ENCODE measurements at regions not wholly inside any gene's neighbourhood (a gene's known extent, or its start where the extent isn't known, plus 50 kb on each side); places are given as distances from the start of the nearest gene placed in this dataset.

GRCh38 chr10:23530079-23530478 lies 91.2 kb downstream of the OTUD1 start:
- Histone ChIP-seq H3K27ac (no peak overlapping the region), H3K36me3 (no peaks in the 10 kb centered on the region), H3K9me3 (no peaks in the 10 kb centered on the region), H3K4me3 (no peak overlapping the region), H3K4me1 (no peaks in the 10 kb centered on the region), H3K27me3 (no peaks in the 10 kb centered on the region)
- intact Hi-C loops (cut with DNase I; ENCODE audit: low total_unique reads): no loop called here
- DNase-seq (ENCODE audit: low spot score in 2 of 2): no peak
- TF ChIP-seq POLR2A (IDR thresholded peaks at IDR 0.05): no peak
- TF ChIP-seq POLR2AphosphoS5 (IDR thresholded peaks at IDR 0.05): no peak
- no peak for TF ChIP-seq CTCF (IDR thresholded peaks at IDR 0.05)

GRCh38 chr10:23533212-23533611 lies 94.3 kb downstream of the OTUD1 start:
- Histone ChIP-seq H3K4me3 (no peak overlapping the region), H3K9me3 (no peaks in the 10 kb centered on the region), H3K36me3 (no peaks in the 10 kb centered on the region), H3K27me3 (no peaks in the 10 kb centered on the region), H3K27ac (no peak overlapping the region), H3K4me1 (no peaks in the 10 kb centered on the region)
- TF ChIP-seq CTCF (IDR thresholded peaks at IDR 0.05): no peak
- TF ChIP-seq POLR2AphosphoS5 (IDR thresholded peaks at IDR 0.05): no peak
- no peak for TF ChIP-seq POLR2A (IDR thresholded peaks at IDR 0.05)
- intact Hi-C loops (cut with DNase I; ENCODE audit: low total_unique reads): loop anchor here (2.0 kb wide), 1 partner anchor 72 kb away; no protein-coding TSS in a partner anchor
- DNase-seq (ENCODE audit: low spot score in 2 of 2): no peak

GRCh38 chr10:23534326-23534725 lies 95.5 kb downstream of the OTUD1 start:
- no peak overlapping the region for H3K4me3 ChIP-seq
- H3K36me3 ChIP-seq: no peaks in the 10 kb centered on the region

GRCh38 chr10:23534761-23535160 lies 95.9 kb downstream of the OTUD1 start:
- no peak for TF ChIP-seq CTCF (IDR thresholded peaks at IDR 0.05)
- no peak for TF ChIP-seq POLR2AphosphoS5 (IDR thresholded peaks at IDR 0.05)
- TF ChIP-seq POLR2A (IDR thresholded peaks at IDR 0.05): no peak
- Histone ChIP-seq H3K9me3 (no peaks in the 10 kb centered on the region), H3K4me1 (no peaks in the 10 kb centered on the region), H3K4me3 (no peak overlapping the region), H3K27ac (no peak overlapping the region), H3K27me3 (no peaks in the 10 kb centered on the region), H3K36me3 (no peaks in the 10 kb centered on the region)
- DNase-seq (ENCODE audit: low spot score in 2 of 2): no peak
- intact Hi-C loops (cut with DNase I; ENCODE audit: low total_unique reads): no loop called here

More at GRCh38 chr10:23534326-23534725, 95.5 kb downstream of the OTUD1 start:
- no peaks in the 10 kb centered on the region for H3K4me1 ChIP-seq
- DNase-seq (ENCODE audit: low spot score in 2 of 2): no peak
- no peak for TF ChIP-seq POLR2AphosphoS5 (IDR thresholded peaks at IDR 0.05)
- TF ChIP-seq CTCF (IDR thresholded peaks at IDR 0.05): no peak
- no peak for TF ChIP-seq POLR2A (IDR thresholded peaks at IDR 0.05)
- intact Hi-C loops (cut with DNase I; ENCODE audit: low total_unique reads): no loop called here
- no peaks in the 10 kb centered on the region for H3K9me3 ChIP-seq
- no peak overlapping the region for H3K27ac ChIP-seq
- H3K27me3 ChIP-seq: no peaks in the 10 kb centered on the region

- TF ChIP-seq POLR2AphosphoS5 (IDR thresholded peaks at IDR 0.05) (no peak), CTCF (IDR thresholded peaks at IDR 0.05) (no peak), POLR2A (IDR thresholded peaks at IDR 0.05) (no peak)
- intact Hi-C loops (cut with DNase I; ENCODE audit: low total_unique reads): no loop called here
- no peaks in the 10 kb centered on the region for H3K36me3 ChIP-seq
- no peak overlapping the region for H3K4me3 ChIP-seq
- H3K27me3 ChIP-seq: no peaks in the 10 kb centered on the region
- no peaks in the 10 kb centered on the region for H3K9me3 ChIP-seq
- no peak overlapping the region for H3K27ac ChIP-seq
- H3K4me1 ChIP-seq: no peaks in the 10 kb centered on the region
- no peak for DNase-seq (ENCODE audit: low spot score in 2 of 2)
Observed at GRCh38 chr10:23535381-23535780, 96.5 kb downstream of the OTUD1 start.
